ENCODE measurements at regions not wholly inside any gene's neighbourhood (a gene's known extent, or its start where the extent isn't known, plus 50 kb on each side); places are given as distances from the start of the nearest gene placed in this dataset.

DNA sequence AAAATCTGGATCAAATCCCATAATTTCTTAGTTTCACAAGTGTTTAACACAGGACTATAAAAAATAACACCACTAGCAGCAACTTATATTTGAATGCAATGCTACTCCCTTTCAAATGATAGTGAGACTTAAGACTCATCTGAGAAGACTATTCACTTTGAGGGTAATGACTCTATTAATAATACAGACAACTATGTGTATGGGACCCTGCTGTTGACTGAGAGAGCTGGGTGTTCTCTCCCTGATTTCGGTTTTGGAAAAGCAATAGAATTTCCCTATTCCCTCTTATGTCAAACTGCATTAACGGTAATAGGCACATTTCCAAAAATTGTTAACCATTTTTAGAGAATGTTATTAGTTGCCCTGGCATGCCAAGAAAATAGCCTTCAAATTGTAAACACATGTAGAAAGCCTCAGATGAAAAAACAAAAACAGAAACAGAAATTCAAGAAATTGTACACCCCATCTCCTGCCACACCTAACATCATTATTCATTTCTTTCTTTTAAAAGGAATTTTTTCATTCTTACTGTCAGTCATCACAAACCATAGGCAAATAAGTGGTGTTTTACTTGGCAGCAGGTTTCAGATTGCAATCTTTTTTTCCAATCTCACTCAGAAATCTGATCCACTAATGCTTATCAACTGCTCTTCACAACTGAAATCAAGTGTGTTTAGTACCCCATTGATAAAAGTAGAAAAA is 153.7 kb downstream of the TFPI2 start:
- TF ChIP-seq, protein P1, sequence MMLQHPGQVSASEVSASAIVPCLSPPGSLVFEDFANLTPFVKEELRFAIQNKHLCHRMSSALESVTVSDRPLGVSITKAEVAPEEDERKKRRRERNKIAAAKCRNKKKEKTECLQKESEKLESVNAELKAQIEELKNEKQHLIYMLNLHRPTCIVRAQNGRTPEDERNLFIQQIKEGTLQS (IDR thresholded peaks at IDR 0.05) = no peak
- TF ChIP-seq, protein P2, sequence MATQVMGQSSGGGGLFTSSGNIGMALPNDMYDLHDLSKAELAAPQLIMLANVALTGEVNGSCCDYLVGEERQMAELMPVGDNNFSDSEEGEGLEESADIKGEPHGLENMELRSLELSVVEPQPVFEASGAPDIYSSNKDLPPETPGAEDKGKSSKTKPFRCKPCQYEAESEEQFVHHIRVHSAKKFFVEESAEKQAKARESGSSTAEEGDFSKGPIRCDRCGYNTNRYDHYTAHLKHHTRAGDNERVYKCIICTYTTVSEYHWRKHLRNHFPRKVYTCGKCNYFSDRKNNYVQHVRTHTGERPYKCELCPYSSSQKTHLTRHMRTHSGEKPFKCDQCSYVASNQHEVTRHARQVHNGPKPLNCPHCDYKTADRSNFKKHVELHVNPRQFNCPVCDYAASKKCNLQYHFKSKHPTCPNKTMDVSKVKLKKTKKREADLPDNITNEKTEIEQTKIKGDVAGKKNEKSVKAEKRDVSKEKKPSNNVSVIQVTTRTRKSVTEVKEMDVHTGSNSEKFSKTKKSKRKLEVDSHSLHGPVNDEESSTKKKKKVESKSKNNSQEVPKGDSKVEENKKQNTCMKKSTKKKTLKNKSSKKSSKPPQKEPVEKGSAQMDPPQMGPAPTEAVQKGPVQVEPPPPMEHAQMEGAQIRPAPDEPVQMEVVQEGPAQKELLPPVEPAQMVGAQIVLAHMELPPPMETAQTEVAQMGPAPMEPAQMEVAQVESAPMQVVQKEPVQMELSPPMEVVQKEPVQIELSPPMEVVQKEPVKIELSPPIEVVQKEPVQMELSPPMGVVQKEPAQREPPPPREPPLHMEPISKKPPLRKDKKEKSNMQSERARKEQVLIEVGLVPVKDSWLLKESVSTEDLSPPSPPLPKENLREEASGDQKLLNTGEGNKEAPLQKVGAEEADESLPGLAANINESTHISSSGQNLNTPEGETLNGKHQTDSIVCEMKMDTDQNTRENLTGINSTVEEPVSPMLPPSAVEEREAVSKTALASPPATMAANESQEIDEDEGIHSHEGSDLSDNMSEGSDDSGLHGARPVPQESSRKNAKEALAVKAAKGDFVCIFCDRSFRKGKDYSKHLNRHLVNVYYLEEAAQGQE (IDR thresholded peaks at IDR 0.05) = no peak
- TF ChIP-seq JUND (IDR thresholded peaks at IDR 0.05) (no peak), CTCF (IDR thresholded peaks at IDR 0.05; ENCODE audit: low read depth, low read length, missing input control) (no peak), RAD21 (IDR thresholded peaks at IDR 0.05) (no peak), MAX (IDR thresholded peaks at IDR 0.05) (no peak), FOXA1 (IDR thresholded peaks at IDR 0.05) (no peak), EGR1 (IDR thresholded peaks at IDR 0.05; ENCODE audit: low read depth in 2 of 2) (no peak), HNF4G (IDR thresholded peaks at IDR 0.05) (no peak), TAF1 (conservative IDR thresholded peaks at IDR 0.05) (no peak), ZBTB33 (IDR thresholded peaks at IDR 0.05) (no peak)

All from liver (tissue), 3 donors.